ENCODE measurements at regions not wholly inside any gene's neighbourhood (a gene's known extent, or its start where the extent isn't known, plus 50 kb on each side); places are given as distances from the start of the nearest gene placed in this dataset.

- DNase-seq, result no peak
- no peaks in the 10 kb centered on the region for H3K36me3 Mint-ChIP-seq (ENCODE audit: low read depth)
- no peak overlapping the region for H3K4me3 Mint-ChIP-seq
- no peak for TF ChIP-seq CTCF (IDR thresholded peaks at IDR 0.05)
- H3K27me3 Mint-ChIP-seq (ENCODE audit: insufficient read depth), result no peaks in the 10 kb centered on the region
- peaks cover 15% of the 10 kb centered on the region for H3K9me3 Mint-ChIP-seq
- no peaks in the 10 kb centered on the region for H3K4me1 Mint-ChIP-seq (ENCODE audit: low read depth)
- no peak overlapping the region for H3K27ac Mint-ChIP-seq
Observed at GRCh38 chr12:20967756-20968155, 157.3 kb downstream of the SLCO1B3 start.

- no peaks in the 10 kb centered on the region for H3K27me3 Mint-ChIP-seq (ENCODE audit: insufficient read depth)
- H3K9me3 Mint-ChIP-seq, result peaks cover 14% of the 10 kb centered on the region
- no peak overlapping the region for H3K4me3 Mint-ChIP-seq
- DNase-seq, result no peak
- H3K36me3 Mint-ChIP-seq (ENCODE audit: low read depth), result no peaks in the 10 kb centered on the region
- TF ChIP-seq CTCF (IDR thresholded peaks at IDR 0.05), result no peak
- no peak overlapping the region for H3K27ac Mint-ChIP-seq
- H3K4me1 Mint-ChIP-seq (ENCODE audit: low read depth), result no peaks in the 10 kb centered on the region
Observed at GRCh38 chr12:20969766-20970165, 159.3 kb downstream of the SLCO1B3 start.

- TF ChIP-seq CTCF (IDR thresholded peaks at IDR 0.05), result no peak
- Mint-ChIP-seq H3K9me3 (peaks cover 41% of the 10 kb centered on the region), H3K36me3 (ENCODE audit: low read depth) (no peaks in the 10 kb centered on the region), H3K4me3 (no peak overlapping the region), H3K27me3 (ENCODE audit: insufficient read depth) (no peaks in the 10 kb centered on the region; the same call in 1 of the 2 replicates), H3K4me1 (ENCODE audit: low read depth) (no peaks in the 10 kb centered on the region), H3K27ac (no peak overlapping the region)
- no peak for DNase-seq
Observed at GRCh38 chr12:20985399-20985798, 145.6 kb upstream of the SLCO1B1 start.

- no peak for TF ChIP-seq CTCF (IDR thresholded peaks at IDR 0.05)
- Mint-ChIP-seq H3K27me3 (ENCODE audit: insufficient read depth) (peaks cover 5% of the 10 kb centered on the region), H3K27ac (no peak overlapping the region), H3K36me3 (ENCODE audit: low read depth) (peaks cover 8% of the 10 kb centered on the region; the same call in 1 of the 2 replicates), H3K4me1 (ENCODE audit: low read depth) (no peaks in the 10 kb centered on the region), H3K9me3 (peaks cover 63% of the 10 kb centered on the region), H3K4me3 (no peak overlapping the region)
- no peak for DNase-seq
Observed at GRCh38 chr12:21001778-21002177, 129.2 kb upstream of the SLCO1B1 start.

- Mint-ChIP-seq H3K9me3 (peaks cover 18% of the 10 kb centered on the region), H3K4me1 (ENCODE audit: low read depth) (no peaks in the 10 kb centered on the region), H3K27ac (no peak overlapping the region), H3K27me3 (ENCODE audit: insufficient read depth) (no peaks in the 10 kb centered on the region), H3K36me3 (ENCODE audit: low read depth) (no peaks in the 10 kb centered on the region), H3K4me3 (no peak overlapping the region)
- DNase-seq, result no peak
- TF ChIP-seq CTCF (IDR thresholded peaks at IDR 0.05), result no peak
Observed at GRCh38 chr12:21025656-21026055, 105.3 kb upstream of the SLCO1B1 start.

GRCh38 chr12:21026302-21026701 is 104.7 kb upstream of the SLCO1B1 start:
- Mint-ChIP-seq H3K36me3 (ENCODE audit: low read depth) (no peaks in the 10 kb centered on the region), H3K4me3 (no peak overlapping the region), H3K27me3 (ENCODE audit: insufficient read depth) (no peaks in the 10 kb centered on the region), H3K9me3 (peaks cover 20% of the 10 kb centered on the region), H3K27ac (no peak overlapping the region), H3K4me1 (ENCODE audit: low read depth) (no peaks in the 10 kb centered on the region)
- no peak for DNase-seq
- TF ChIP-seq CTCF (IDR thresholded peaks at IDR 0.05), result no peak

Data from HFFc6 (cell line).